Upper lobe of right lung (tissue), 1 donor: ENCODE measurements at regions not wholly inside any gene's neighbourhood (a gene's known extent, or its start where the extent isn't known, plus 50 kb on each side); places are given as distances from the start of the nearest gene placed in this dataset.
A peak's percentile ranks its signal among the peaks of the same experiment; 100 is the strongest.

Source experiments
- ATAC-seq: fragments of 200-7000 bp; cut with Tn5 transposase; one replicate; pipeline ENCODE4 v1.9.1; 2020; ENCODE audit warnings: mild to moderate bottlenecking, moderate library complexity
- DNase-seq: peaks from one replicate; pipeline ENCODE4 v3.0.0-alpha.2; 2020
- H3K27ac ChIP-seq: fragments of 200-600 bp; one replicate; pipeline ENCODE4 v1.8.0; 2022
- H3K27me3 ChIP-seq: fragments of 200-600 bp; one replicate; pipeline ENCODE4 v1.8.0; 2022; ENCODE audit warnings: mild to moderate bottlenecking
- H3K36me3 ChIP-seq: fragments of 200-600 bp; one replicate; pipeline ENCODE4 v1.8.0; 2022
- H3K4me1 ChIP-seq: fragments of 200-600 bp; one replicate; pipeline ENCODE4 v1.8.0; 2022
- H3K4me3 ChIP-seq: fragments of 200-600 bp; one replicate; pipeline ENCODE4 v1.8.0; 2022; ENCODE audit warnings: mild to moderate bottlenecking
- H3K9me3 ChIP-seq: fragments of 200-600 bp; one replicate; pipeline ENCODE4 v1.8.0; 2022
- CTCF ChIP-seq: fragments of 200-600 bp; IDR thresholded peaks from one replicate; pipeline ENCODE4 v1.8.0; 2022; ENCODE audit warnings: antibody characterized with exemption
- intact Hi-C: fragments of 100-400 bp; cut with DNase I; formaldehyde crosslinking; loops from one replicate; pipeline ENCODE4 v1.11.0; 2022
- donor health status: DM: no; HTN: yes; CAD: no; lungs with severe emphysema.

GRCh38 chr13:20351281-20352022, 119.3 kb upstream of the GJB6 start:
- Histone ChIP-seq H3K4me1 (peaks cover 6% of the 10 kb centered on the region), H3K9me3 (no peaks in the 10 kb centered on the region), H3K4me3 (no peak overlapping the region), H3K36me3 (no peaks in the 10 kb centered on the region), H3K27ac (no peak overlapping the region), H3K27me3 (no peaks in the 10 kb centered on the region)
- intact Hi-C loops = no loop called here
- no peak for TF ChIP-seq CTCF
- ATAC-seq = peak; percentile 61
- no peak for DNase-seq

- no peak overlapping the region for H3K4me3 ChIP-seq
- no peak for ATAC-seq
- H3K27ac ChIP-seq = no peak overlapping the region
- no peak for DNase-seq
- no peaks in the 10 kb centered on the region for H3K36me3 ChIP-seq
- no peak for TF ChIP-seq CTCF
- peaks cover 6% of the 10 kb centered on the region for H3K4me1 ChIP-seq
- no peaks in the 10 kb centered on the region for H3K27me3 ChIP-seq
- H3K9me3 ChIP-seq = no peaks in the 10 kb centered on the region
- intact Hi-C loops = no loop called here
Observed at GRCh38 chr13:20350819-20351218, 118.7 kb upstream of the GJB6 start.

GRCh38 chr13:20350382-20350763, 118.3 kb upstream of the GJB6 start:
- peaks cover 6% of the 10 kb centered on the region for H3K4me1 ChIP-seq
- DNase-seq (no peak), ATAC-seq (no peak)
- no peaks in the 10 kb centered on the region for H3K9me3 ChIP-seq
- no peaks in the 10 kb centered on the region for H3K27me3 ChIP-seq
- intact Hi-C loops = no loop called here
- H3K27ac ChIP-seq = no peak overlapping the region
- no peak for TF ChIP-seq CTCF
- H3K36me3 ChIP-seq = no peaks in the 10 kb centered on the region
- no peak overlapping the region for H3K4me3 ChIP-seq

GRCh38 chr13:20349564-20350381, 117.7 kb upstream of the GJB6 start:
- Histone ChIP-seq H3K4me1 (peaks cover 6% of the 10 kb centered on the region), H3K9me3 (no peaks in the 10 kb centered on the region), H3K4me3 (no peak overlapping the region), H3K27ac (no peak overlapping the region), H3K27me3 (no peaks in the 10 kb centered on the region), H3K36me3 (no peaks in the 10 kb centered on the region)
- intact Hi-C loops = no loop called here
- ATAC-seq (peak; percentile 66), DNase-seq (no peak)
- TF ChIP-seq CTCF = no peak

- Histone ChIP-seq H3K27ac (no peak overlapping the region), H3K4me3 (no peak overlapping the region), H3K27me3 (no peaks in the 10 kb centered on the region), H3K36me3 (no peaks in the 10 kb centered on the region), H3K9me3 (no peaks in the 10 kb centered on the region), H3K4me1 (peaks cover 6% of the 10 kb centered on the region)
- TF ChIP-seq CTCF = no peak
- ATAC-seq (no peak), DNase-seq (no peak)
- intact Hi-C loops = no loop called here
Observed at GRCh38 chr13:20348645-20349408, 116.7 kb upstream of the GJB6 start.
